ENCODE measurements at regions not wholly inside any gene's neighbourhood (a gene's known extent, or its start where the extent isn't known, plus 50 kb on each side); places are given as distances from the start of the nearest gene placed in this dataset.

DNA sequence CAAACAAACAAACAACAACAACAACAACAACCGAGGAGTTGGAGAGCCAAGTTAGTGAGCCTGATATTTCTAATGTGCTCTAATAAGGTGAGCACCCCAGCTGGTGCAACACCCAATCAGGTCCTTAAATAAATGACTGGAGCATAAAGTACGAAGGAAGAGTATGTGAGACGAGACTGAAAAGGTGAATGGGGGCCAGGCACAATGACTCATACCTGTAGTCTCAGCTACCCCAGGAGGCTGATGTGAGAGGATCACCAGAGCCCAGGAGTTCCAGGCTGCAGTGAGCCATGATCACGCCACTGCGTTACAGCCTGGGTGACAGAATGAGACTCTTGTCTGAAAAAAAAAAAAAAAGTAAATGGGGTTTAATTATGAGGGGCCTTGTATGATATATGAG lies 152.0 kb upstream of the ZRANB2 start:
- H3K4me1 ChIP-seq, result no peaks in the 10 kb centered on the region
- H3K36me3 ChIP-seq, result no peaks in the 10 kb centered on the region
- ATAC-seq (ENCODE audit: low FRiP score in 2 of 2) (no peak), DNase-seq (no peak)
- no peaks in the 10 kb centered on the region for H3K9me3 ChIP-seq
- H3K27ac ChIP-seq, result no peak overlapping the region
- H3K4me3 ChIP-seq, result no peak overlapping the region
- 85 to 90% methylated on average over 5 of the region's 5 CpGs for WGBS, 2 donors
- no peak for TF ChIP-seq POLR2AphosphoS5 (IDR thresholded peaks at IDR 0.05)
- no peak for TF ChIP-seq EP300 (IDR thresholded peaks at IDR 0.05)
- TF ChIP-seq POLR2A (IDR thresholded peaks at IDR 0.05), result no peak
- TF ChIP-seq, protein P1, sequence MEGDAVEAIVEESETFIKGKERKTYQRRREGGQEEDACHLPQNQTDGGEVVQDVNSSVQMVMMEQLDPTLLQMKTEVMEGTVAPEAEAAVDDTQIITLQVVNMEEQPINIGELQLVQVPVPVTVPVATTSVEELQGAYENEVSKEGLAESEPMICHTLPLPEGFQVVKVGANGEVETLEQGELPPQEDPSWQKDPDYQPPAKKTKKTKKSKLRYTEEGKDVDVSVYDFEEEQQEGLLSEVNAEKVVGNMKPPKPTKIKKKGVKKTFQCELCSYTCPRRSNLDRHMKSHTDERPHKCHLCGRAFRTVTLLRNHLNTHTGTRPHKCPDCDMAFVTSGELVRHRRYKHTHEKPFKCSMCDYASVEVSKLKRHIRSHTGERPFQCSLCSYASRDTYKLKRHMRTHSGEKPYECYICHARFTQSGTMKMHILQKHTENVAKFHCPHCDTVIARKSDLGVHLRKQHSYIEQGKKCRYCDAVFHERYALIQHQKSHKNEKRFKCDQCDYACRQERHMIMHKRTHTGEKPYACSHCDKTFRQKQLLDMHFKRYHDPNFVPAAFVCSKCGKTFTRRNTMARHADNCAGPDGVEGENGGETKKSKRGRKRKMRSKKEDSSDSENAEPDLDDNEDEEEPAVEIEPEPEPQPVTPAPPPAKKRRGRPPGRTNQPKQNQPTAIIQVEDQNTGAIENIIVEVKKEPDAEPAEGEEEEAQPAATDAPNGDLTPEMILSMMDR (IDR thresholded peaks at IDR 0.05), result no peak
- no peaks in the 10 kb centered on the region for H3K27me3 ChIP-seq

DNA sequence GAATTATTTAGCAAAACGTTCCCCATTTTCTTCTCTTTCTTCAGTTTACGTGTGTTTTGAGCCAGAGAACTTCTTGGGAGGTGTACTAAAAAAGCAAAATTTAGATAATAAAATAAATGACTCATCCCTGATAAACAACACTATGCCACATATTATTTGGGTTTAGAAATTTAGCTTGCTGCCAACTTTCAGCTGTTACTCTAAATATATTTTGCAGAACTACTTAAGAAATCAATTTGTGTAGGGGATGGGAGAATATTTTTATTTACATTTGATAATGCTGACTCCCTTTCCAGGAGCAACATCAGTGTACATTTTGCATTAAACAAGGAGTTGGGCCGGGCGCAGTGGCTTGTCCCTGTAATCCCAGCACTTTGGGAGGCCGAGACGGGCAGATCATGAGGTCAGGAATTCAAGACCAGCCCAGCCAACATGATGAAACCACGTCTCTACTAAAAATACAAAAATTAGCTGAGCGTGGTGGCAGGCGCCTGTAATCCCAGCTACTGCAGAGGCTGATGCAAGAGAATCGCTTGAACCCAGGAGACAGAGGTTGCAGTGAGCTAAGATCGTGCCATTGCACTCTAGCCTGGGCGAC lies 151.4 kb upstream of the ZRANB2 start:
- no peaks in the 10 kb centered on the region for H3K9me3 ChIP-seq
- no peaks in the 10 kb centered on the region for H3K27me3 ChIP-seq
- H3K36me3 ChIP-seq, result no peaks in the 10 kb centered on the region
- no peaks in the 10 kb centered on the region for H3K4me1 ChIP-seq
- DNase-seq (no peak), ATAC-seq (ENCODE audit: low FRiP score in 2 of 2) (no peak)
- H3K4me3 ChIP-seq, result no peak overlapping the region
- no peak overlapping the region for H3K27ac ChIP-seq
- WGBS, 2 donors, result 80 to 82% methylated on average over 12 of the region's 12 CpGs
- TF ChIP-seq EP300 (IDR thresholded peaks at IDR 0.05) (no peak), POLR2A (IDR thresholded peaks at IDR 0.05) (no peak), POLR2AphosphoS5 (IDR thresholded peaks at IDR 0.05) (no peak)
- TF ChIP-seq, protein P1 (IDR thresholded peaks at IDR 0.05), result no peak

DNA sequence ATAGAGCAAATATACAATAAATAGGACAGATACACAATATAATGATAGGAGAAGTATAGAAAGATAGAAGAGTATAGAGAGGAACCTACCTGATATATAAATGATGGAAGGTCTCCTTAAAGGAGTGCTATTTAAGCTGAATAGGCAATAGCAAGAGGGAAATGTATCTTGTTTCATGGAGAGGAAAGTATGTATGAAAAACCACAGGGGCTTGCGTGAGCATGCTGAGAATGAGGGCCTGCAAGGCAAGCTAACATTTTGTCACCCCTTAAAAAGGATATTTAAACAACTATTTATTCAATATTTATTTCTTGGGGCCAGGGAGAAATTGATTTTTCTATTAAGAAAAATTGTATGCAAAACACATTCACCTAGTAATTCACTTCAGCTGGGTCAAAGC lies 150.9 kb upstream of the ZRANB2 start:
- 84 to 100% methylated on average over 1 of the region's 1 CpG for WGBS, 2 donors
- no peak for TF ChIP-seq POLR2A (IDR thresholded peaks at IDR 0.05)
- TF ChIP-seq, protein P1 (IDR thresholded peaks at IDR 0.05), result no peak
- TF ChIP-seq EP300 (IDR thresholded peaks at IDR 0.05), result no peak
- no peak for TF ChIP-seq POLR2AphosphoS5 (IDR thresholded peaks at IDR 0.05)
- no peak for ATAC-seq (ENCODE audit: low FRiP score in 2 of 2)
- DNase-seq, result no peak
- Histone ChIP-seq H3K4me3 (no peak overlapping the region), H3K27ac (no peak overlapping the region), H3K4me1 (no peaks in the 10 kb centered on the region), H3K36me3 (no peaks in the 10 kb centered on the region), H3K27me3 (no peaks in the 10 kb centered on the region), H3K9me3 (no peaks in the 10 kb centered on the region)

DNA sequence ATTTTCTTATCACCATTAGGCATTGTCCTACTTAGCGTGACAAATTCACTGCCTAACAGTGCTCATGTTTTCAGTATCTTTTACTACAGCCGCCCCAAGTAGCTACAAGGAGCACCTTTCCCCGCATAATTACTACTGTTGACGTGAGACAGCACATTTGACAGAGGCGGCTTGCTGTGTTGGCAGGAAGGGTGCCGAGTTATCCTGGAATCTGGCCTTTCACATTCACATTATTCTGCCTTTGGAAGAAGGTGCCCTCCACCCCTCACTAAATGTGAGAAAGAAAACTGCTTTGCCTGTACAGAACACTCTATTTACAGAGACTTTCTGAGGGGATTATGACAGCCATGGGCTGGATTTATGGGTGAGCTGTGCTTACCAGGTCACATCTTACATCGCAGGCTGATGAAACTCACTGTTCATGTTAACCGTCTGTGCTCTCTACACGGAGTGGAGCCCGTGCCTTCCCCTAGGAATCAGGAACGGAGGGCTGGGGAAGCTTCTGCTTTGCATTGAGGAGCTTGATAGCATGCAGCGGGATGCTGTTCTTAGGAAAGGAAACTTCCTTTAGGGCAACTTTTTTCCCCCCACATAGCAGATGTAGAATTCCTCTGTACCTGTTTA lies 148.0 kb upstream of the ZRANB2 start:
- H3K36me3 ChIP-seq, result no peaks in the 10 kb centered on the region
- no peaks in the 10 kb centered on the region for H3K4me1 ChIP-seq
- H3K27ac ChIP-seq, result no peak overlapping the region
- no peaks in the 10 kb centered on the region for H3K27me3 ChIP-seq
- 65 to 74% methylated on average over 12 of the region's 12 CpGs for WGBS, 2 donors
- H3K9me3 ChIP-seq, result no peaks in the 10 kb centered on the region
- DNase-seq (no peak), ATAC-seq (ENCODE audit: low FRiP score in 2 of 2) (no peak)
- no peak overlapping the region for H3K4me3 ChIP-seq
- TF ChIP-seq, protein P1 (IDR thresholded peaks at IDR 0.05), result no peak
- TF ChIP-seq POLR2A (IDR thresholded peaks at IDR 0.05), result no peak
- no peak for TF ChIP-seq EP300 (IDR thresholded peaks at IDR 0.05)

GRCh38 chr1:71228241-71228640 lies 147.4 kb upstream of the ZRANB2 start:
- Histone ChIP-seq H3K27me3 (no peaks in the 10 kb centered on the region), H3K4me1 (no peaks in the 10 kb centered on the region), H3K9me3 (no peaks in the 10 kb centered on the region), H3K36me3 (no peaks in the 10 kb centered on the region), H3K4me3 (no peak overlapping the region), H3K27ac (no peak overlapping the region)
- TF ChIP-seq, protein P1 (IDR thresholded peaks at IDR 0.05), result no peak
- no peak for TF ChIP-seq POLR2AphosphoS5 (IDR thresholded peaks at IDR 0.05)
- ATAC-seq (ENCODE audit: low FRiP score in 2 of 2) (no peak), DNase-seq (no peak)
- 78 to 91% methylated on average over 4 of the region's 4 CpGs for WGBS, 2 donors

All from upper lobe of left lung (tissue), 6 donors.